Nephron progenitor cell (in vitro differentiated cells): ENCODE measurements at regions not wholly inside any gene's neighbourhood (a gene's known extent, or its start where the extent isn't known, plus 50 kb on each side); places are given as distances from the start of the nearest gene placed in this dataset.

ENCODE experiments used
- DNase-seq: peaks from one replicate; pipeline ENCODE4 v3.0.0; 2021
- H3K27ac Mint-ChIP-seq: 2 replicates; pipeline ENCODE4 v1.8.0; 2021; ENCODE audit warnings: mild to moderate bottlenecking, moderate library complexity, mixed read lengths
- H3K27me3 Mint-ChIP-seq: 2 replicates; pipeline ENCODE4 v1.8.0; 2021; ENCODE audit warnings: mild to moderate bottlenecking, low read depth, mixed read lengths; ENCODE audit not compliant: poor library complexity
- H3K36me3 Mint-ChIP-seq: 2 replicates; pipeline ENCODE4 v1.8.0; 2021; ENCODE audit warnings: low read depth, mixed read lengths
- H3K4me1 Mint-ChIP-seq: 2 replicates; pipeline ENCODE4 v1.8.0; 2021; ENCODE audit warnings: mixed read lengths
- H3K4me3 Mint-ChIP-seq: 2 replicates; pipeline ENCODE4 v1.8.0; 2021; ENCODE audit warnings: mild to moderate bottlenecking, moderate library complexity, mixed read lengths
- H3K9me3 Mint-ChIP-seq: 2 replicates; pipeline ENCODE4 v1.8.0; 2021; ENCODE audit warnings: mild to moderate bottlenecking, moderate library complexity, mixed read lengths
- CTCF ChIP-seq: fragments of 200-600 bp; sonication (generic); IDR thresholded peaks from 2 replicates; pipeline ENCODE4 v1.5.0; 2021; ENCODE audit warnings: antibody characterized with exemption

DNA sequence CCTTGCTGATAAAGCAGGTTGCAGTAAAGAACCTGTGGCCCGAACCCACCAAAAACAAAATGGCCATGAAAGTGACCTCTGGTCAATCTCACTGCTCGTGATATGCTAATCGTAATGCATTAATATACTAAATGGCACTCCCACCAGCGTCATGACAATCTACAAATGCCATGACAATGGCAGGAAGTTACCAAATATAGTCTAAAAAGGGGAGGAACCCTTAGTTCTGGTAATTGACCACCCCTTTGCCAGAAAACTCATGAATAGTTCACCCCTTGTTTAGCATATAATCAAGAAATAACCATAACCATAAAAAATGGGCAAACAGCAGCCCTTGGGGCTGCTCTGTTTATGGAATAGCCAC is 1139.4 kb upstream of the LRRN3 start:
- H3K27me3 Mint-ChIP-seq = peaks cover 3% of the 10 kb centered on the region
- H3K4me1 Mint-ChIP-seq = peaks cover 1% of the 10 kb centered on the region
- no peaks in the 10 kb centered on the region for H3K9me3 Mint-ChIP-seq
- H3K36me3 Mint-ChIP-seq = no peaks in the 10 kb centered on the region
- H3K27ac Mint-ChIP-seq = no peak overlapping the region
- no peak for DNase-seq
- TF ChIP-seq CTCF = no peak
- no peak overlapping the region for H3K4me3 Mint-ChIP-seq

GRCh38 chr7:109955986-109956385 is 1134.9 kb upstream of the LRRN3 start:
- H3K4me3 Mint-ChIP-seq = no peak overlapping the region
- H3K9me3 Mint-ChIP-seq = no peaks in the 10 kb centered on the region

GRCh38 chr7:109956916-109957315 is 1134.0 kb upstream of the LRRN3 start:
- Mint-ChIP-seq H3K4me1 (peaks cover 6% of the 10 kb centered on the region), H3K27ac (no peak overlapping the region)

More at GRCh38 chr7:109955986-109956385, 1134.9 kb upstream of the LRRN3 start:
- Mint-ChIP-seq H3K27me3 (peaks cover 3% of the 10 kb centered on the region), H3K4me1 (peaks cover 6% of the 10 kb centered on the region), H3K36me3 (no peaks in the 10 kb centered on the region), H3K27ac (no peak overlapping the region)
- DNase-seq = no peak
- no peak for TF ChIP-seq CTCF

DNA sequence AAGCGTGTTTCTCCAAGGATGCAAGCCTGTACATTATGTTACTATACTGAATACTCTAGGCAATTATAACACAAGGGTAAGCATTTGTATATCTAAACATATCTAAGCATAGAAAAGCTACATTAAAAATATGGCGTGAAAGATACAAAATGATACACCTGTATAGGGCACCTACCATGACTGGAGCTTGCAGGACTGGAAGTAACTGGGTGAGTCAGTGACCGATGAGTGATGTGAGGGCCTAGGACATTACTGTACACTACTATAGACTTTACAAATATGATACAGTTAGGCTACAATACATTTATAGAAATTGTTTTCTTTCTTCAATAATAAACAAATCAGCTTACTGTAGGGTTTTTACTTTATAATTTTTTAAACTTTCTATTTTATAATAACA is 1127.2 kb upstream of the LRRN3 start:
- no peak overlapping the region for H3K4me3 Mint-ChIP-seq
- peaks cover 4% of the 10 kb centered on the region for H3K27me3 Mint-ChIP-seq
- no peaks in the 10 kb centered on the region for H3K4me1 Mint-ChIP-seq

More at GRCh38 chr7:109956916-109957315, 1134.0 kb upstream of the LRRN3 start:
- Mint-ChIP-seq H3K9me3 (no peaks in the 10 kb centered on the region), H3K4me3 (no peak overlapping the region), H3K27me3 (peaks cover 3% of the 10 kb centered on the region), H3K36me3 (no peaks in the 10 kb centered on the region)
- DNase-seq = no peak
- no peak for TF ChIP-seq CTCF

GRCh38 chr7:109964780-109965179 is 1126.1 kb upstream of the LRRN3 start:
- H3K36me3 Mint-ChIP-seq = no peaks in the 10 kb centered on the region
- no peak for DNase-seq
- H3K4me3 Mint-ChIP-seq = no peak overlapping the region

More for the DNA sequence above, 1127.2 kb upstream of the LRRN3 start:
- no peak for TF ChIP-seq CTCF
- Mint-ChIP-seq H3K27ac (no peak overlapping the region), H3K9me3 (no peaks in the 10 kb centered on the region), H3K36me3 (no peaks in the 10 kb centered on the region)
- DNase-seq = no peak

More at GRCh38 chr7:109964780-109965179, 1126.1 kb upstream of the LRRN3 start:
- peaks cover 2% of the 10 kb centered on the region for H3K9me3 Mint-ChIP-seq
- H3K27me3 Mint-ChIP-seq = peaks cover 4% of the 10 kb centered on the region
- TF ChIP-seq CTCF = no peak
- H3K27ac Mint-ChIP-seq = no peak overlapping the region
- no peaks in the 10 kb centered on the region for H3K4me1 Mint-ChIP-seq
